ENCODE measurements at regions not wholly inside any gene's neighbourhood (a gene's known extent, or its start where the extent isn't known, plus 50 kb on each side); places are given as distances from the start of the nearest gene placed in this dataset.

- Histone ChIP-seq H3K27ac (ENCODE audit: low read depth, low read length) (no peak overlapping the region), H3K4me1 (replicated peaks in 1 of 4; ENCODE audit: control insufficient read depth in 3 of 4, insufficient read depth in 4 of 4, low read length in 3 of 4) (no peaks in the 10 kb centered on the region), H3K79me1 (ENCODE audit: low read depth, low read length) (no peaks in the 10 kb centered on the region), H3K23me2 (ENCODE audit: low read depth, low read length) (no peaks in the 10 kb centered on the region), H2BK12ac (ENCODE audit: low read depth, low read length) (no peak overlapping the region), H3K27me3 (replicated peaks in 1 of 4; ENCODE audit: control insufficient read depth in 3 of 4, extremely low read depth in 1 of 4, insufficient read depth in 3 of 4, low read length in 3 of 4) (no peaks in the 10 kb centered on the region), H3K18ac (ENCODE audit: extremely low read depth, low read length) (no peak overlapping the region), H3K9ac (replicated peaks in 1 of 4; ENCODE audit: extremely low read depth in 1 of 4, low read depth in 3 of 4, low read length in 3 of 4) (no peak overlapping the region), H3K4me3 (ENCODE audit: extremely low read depth in 1 of 4, insufficient read depth in 2 of 4, low read depth in 3 of 4, low read length in 4 of 4) (no peak overlapping the region), H2BK5ac (ENCODE audit: low read depth, low read length) (no peak overlapping the region), H4K8ac (ENCODE audit: extremely low read depth, insufficient read depth, low read length) (no peak overlapping the region), H4K91ac (replicated peaks; ENCODE audit: insufficient read length, low read length) (no peak overlapping the region), H4K20me1 (replicated peaks in 1 of 2; ENCODE audit: control insufficient read depth in 1 of 2, insufficient read depth in 2 of 2, low read length in 2 of 2) (no peaks in the 10 kb centered on the region), H3K4me2 (ENCODE audit: insufficient read depth in 1 of 2, low read depth in 2 of 2, low read length in 2 of 2) (no peak overlapping the region), H3K36me3 (ENCODE audit: control insufficient read depth in 2 of 4, insufficient read depth in 4 of 4, low read length in 3 of 4) (no peaks in the 10 kb centered on the region), H2BK15ac (ENCODE audit: low read length) (no peak overlapping the region), H3K9me3 (ENCODE audit: insufficient read depth in 2 of 2, low read depth in 1 of 2, low read length in 1 of 2) (no peaks in the 10 kb centered on the region), H3K4ac (replicated peaks; ENCODE audit: insufficient read length, low read depth, low read length) (no peak overlapping the region), H2BK120ac (replicated peaks; ENCODE audit: low read depth, low read length) (no peak overlapping the region), H2AFZ (ENCODE audit: low read length) (no peak overlapping the region), H3K56ac (replicated peaks; ENCODE audit: insufficient read length, low read depth, low read length) (no peak overlapping the region), H2AK5ac (ENCODE audit: low read depth, low read length) (no peak overlapping the region), H3K14ac (ENCODE audit: insufficient read length) (no peak overlapping the region), H3K79me2 (ENCODE audit: control insufficient read depth in 1 of 2, insufficient read depth in 2 of 2, low read length in 2 of 2) (no peaks in the 10 kb centered on the region), H4K5ac (ENCODE audit: insufficient read length, low read depth, low read length) (no peak overlapping the region), H3K23ac (ENCODE audit: insufficient read length) (no peak overlapping the region), H2BK20ac (ENCODE audit: low read length) (no peak overlapping the region)
- ChIA-PET CTCF (ENCODE audit: partially characterized antibody) (no interaction called here), POLR2A (ENCODE audit: partially characterized antibody) (no interaction called here)
- 100% methylated on average over 2 of the region's 2 CpGs; no CpG with 5 or more reads in 1 of the 2 experiments for WGBS, 2 experiments (ENCODE audit: extremely low coverage in 1 of 2, insufficient coverage in 1 of 2, insufficient read length in 1 of 2, insufficient replicate concordance in 2 of 2, low coverage in 1 of 2, low lambda C conversion rate in 2 of 2, missing lambda C conversion rate in 1 of 2)
- DNase-seq (ENCODE audit: low read depth in 1 of 2, low spot score in 2 of 2), result no peak
- no peak for FAIRE-seq
- TF ChIP-seq SIN3A (conservative IDR thresholded peaks at IDR 0.05 in 1 of 2, IDR thresholded peaks at IDR 0.05 in 1 of 2; ENCODE audit: low read depth in 1 of 2, low read length in 2 of 2), result no peak
- no peak for TF ChIP-seq NRF1 (IDR thresholded peaks at IDR 0.05; ENCODE audit: low read depth, low read length)
- no peak for TF ChIP-seq RFX5 (IDR thresholded peaks at IDR 0.05; ENCODE audit: borderline replicate concordance, low read depth, low read length)
- no peak for TF ChIP-seq TAF7 (optimal IDR thresholded peaks at IDR 0.05; ENCODE audit: borderline replicate concordance, low read depth, low read length)
- no peak for TF ChIP-seq SIX5 (IDR thresholded peaks at IDR 0.05; ENCODE audit: low read depth, low read length)
- TF ChIP-seq CHD1 (IDR thresholded peaks at IDR 0.05; ENCODE audit: low read depth, low read length), result no peak
- TF ChIP-seq GTF2F1 (IDR thresholded peaks at IDR 0.05; ENCODE audit: borderline replicate concordance, low read depth, low read length), result no peak
- no peak for TF ChIP-seq FOSL1 (IDR thresholded peaks at IDR 0.05; ENCODE audit: insufficient read depth, low read depth, low read length)
- no peak for TF ChIP-seq CREB1 (IDR thresholded peaks at IDR 0.05)
- TF ChIP-seq KDM4A (IDR thresholded peaks at IDR 0.05; ENCODE audit: low read depth, low read length, severe bottlenecking), result no peak
- no peak for TF ChIP-seq CEBPB (IDR thresholded peaks at IDR 0.05; ENCODE audit: low read depth, low read length)
- no peak for TF ChIP-seq TEAD4 (IDR thresholded peaks at IDR 0.05; ENCODE audit: low read depth, low read length)
- TF ChIP-seq TAF1 (IDR thresholded peaks at IDR 0.05; ENCODE audit: low read depth, low read length), result no peak
- TF ChIP-seq SUZ12 (IDR thresholded peaks at IDR 0.05; ENCODE audit: low read length), result no peak
Observed at GRCh38 chr3:53422954-53423698, 71.3 kb upstream of the CACNA1D start.
